Stomach (tissue), 8 donors: ENCODE measurements at regions not wholly inside any gene's neighbourhood (a gene's known extent, or its start where the extent isn't known, plus 50 kb on each side); places are given as distances from the start of the nearest gene placed in this dataset.

ENCODE experiments used
- DNase-seq, 2 donors: peaks; one replicate each; pipeline versions ENCODE4 v3.0.0 to v3.0.0-alpha.2; 2013 to 2019
- H3K27ac ChIP-seq, 5 donors: fragments of 200-600 bp in 4 of 5; sonication (generic) in 4 of 5; one replicate each; pipeline ENCODE4 v1.5.1; 2013 to 2019; ENCODE audit warnings: mild to moderate bottlenecking in 1 of 5, moderate library complexity in 1 of 5
- H3K27me3 ChIP-seq, 3 donors: fragments of 200-600 bp; sonication (generic); one replicate each; pipeline ENCODE4 v1.5.1; 2017 to 2019; ENCODE audit warnings: mixed run types in 1 of 3
- H3K36me3 ChIP-seq, 4 donors: fragments of 200-600 bp; sonication (generic); 1 replicate in 3 of 4; 2 replicates in 1 of 4; pipeline ENCODE4 v1.5.1; 2016 to 2019
- H3K4me1 ChIP-seq, 4 donors: fragments of 200-600 bp; sonication (generic); one replicate each; pipeline ENCODE4 v1.5.1; 2016 to 2019
- H3K4me3 ChIP-seq, 4 donors: fragments of 200-600 bp; sonication (generic) in 3 of 4; one replicate each; pipeline ENCODE4 v1.5.1; 2016 to 2019; ENCODE audit warnings: mild to moderate bottlenecking in 1 of 4
- H3K9me3 ChIP-seq, 4 donors: fragments of 200-600 bp; sonication (generic); one replicate each; pipeline ENCODE4 v1.5.1; 2016 to 2019
- CTCF ChIP-seq, 7 experiments: fragments of 450-650 bp in 4 of 7; fragments of 200-600 bp in 3 of 7; sonication (generic) in 3 of 7; IDR thresholded peaks; one replicate each; pipeline ENCODE4 v1.5.1; 2016 to 2019; ENCODE audit warnings: antibody characterized with exemption in 7 of 7, control low read depth in 2 of 7, mild to moderate bottlenecking in 1 of 7
- EP300 ChIP-seq: sonication (generic); formaldehyde crosslinking; IDR thresholded peaks from one replicate; pipeline ENCODE4 v1.6.1; 2017; ENCODE audit warnings: antibody characterized with exemption
- POLR2A ChIP-seq, 4 donors: fragments of 450-650 bp; IDR thresholded peaks; one replicate each; pipeline ENCODE4 v1.6.1; 2016; ENCODE audit warnings: antibody characterized with exemption in 4 of 4, control low read depth in 2 of 4, mild to moderate bottlenecking in 1 of 4, moderate library complexity in 1 of 4
- POLR2AphosphoS5 ChIP-seq, 3 donors: sonication (generic); formaldehyde crosslinking; IDR thresholded peaks; one replicate each; pipeline ENCODE4 v1.6.1; 2016; ENCODE audit warnings: antibody characterized with exemption in 3 of 3
- WGBS, 5 donors: extraction: QIAGEN DNeasy Blood & Tissue Kit in 3 of 5; methylation state at CpG; one replicate each; pipeline versions ENCODE4 v1.1.5 to v1.1.7; 2013 to 2018; 5-methylcytosine and 5-hydroxymethylcytosine counted together
- intact Hi-C: fragments of 100-400 bp; cut with DNase I; formaldehyde crosslinking; loops from one replicate; pipeline ENCODE4 v1.15.1; 2023; ENCODE audit warnings: low total_unique reads
- donor health status: healthy with polysubstance abuse.
- donor health status: Bipolar disorder and iron deficiency.
- donor health status: healthy.

- DNase-seq = no peak
- intact Hi-C loops = no loop called here
- no peaks in the 10 kb centered on the region for H3K9me3 ChIP-seq
- WGBS, 5 donors = 70 to 83% (median 80%) methylated on average over 5 of the region's 5 CpGs
- H3K27me3 ChIP-seq = no peaks in the 10 kb centered on the region
- H3K27ac ChIP-seq = no peak overlapping the region
- no peak overlapping the region for H3K4me3 ChIP-seq
- H3K4me1 ChIP-seq = no peaks in the 10 kb centered on the region
- no peaks in the 10 kb centered on the region for H3K36me3 ChIP-seq
- TF ChIP-seq POLR2AphosphoS5 (IDR thresholded peaks at IDR 0.05) = no peak
- TF ChIP-seq EP300 = no peak
- no peak for TF ChIP-seq POLR2A (IDR thresholded peaks at IDR 0.05)
- no peak for TF ChIP-seq CTCF (IDR thresholded peaks at IDR 0.05)
Observed at GRCh38 chr10:62904281-62904875, 88.2 kb upstream of the EGR2 start.

DNA sequence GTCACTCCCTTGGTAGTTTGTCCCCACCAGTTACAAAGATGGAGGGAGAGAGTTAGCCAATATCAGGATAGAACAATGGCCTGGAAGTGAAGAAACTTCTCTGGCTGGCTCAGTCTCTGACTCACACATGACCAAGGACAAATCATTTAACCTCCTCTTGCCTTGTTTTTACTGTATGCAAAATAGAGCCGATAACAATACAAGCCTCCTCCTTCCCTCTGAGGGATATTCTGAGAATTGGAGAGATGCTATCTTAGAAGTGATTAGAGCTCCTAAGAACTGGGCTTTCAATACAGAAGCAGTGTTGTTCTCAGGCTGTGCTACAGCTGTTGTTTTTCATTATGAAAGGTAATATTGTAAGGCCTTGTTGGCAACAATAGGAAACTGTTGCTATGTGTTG is 87.7 kb upstream of the EGR2 start:
- Histone ChIP-seq H3K9me3 (no peaks in the 10 kb centered on the region), H3K27me3 (no peaks in the 10 kb centered on the region), H3K4me1 (no peaks in the 10 kb centered on the region), H3K4me3 (no peak overlapping the region), H3K36me3 (no peaks in the 10 kb centered on the region), H3K27ac (no peak overlapping the region)
- no peak for DNase-seq
- 35 to 75% (median 47%) methylated on average over 1 of the region's 1 CpG for WGBS, 5 donors
- no peak for TF ChIP-seq CTCF (IDR thresholded peaks at IDR 0.05)
- no peak for TF ChIP-seq EP300
- TF ChIP-seq POLR2AphosphoS5 (IDR thresholded peaks at IDR 0.05) = no peak
- TF ChIP-seq POLR2A (IDR thresholded peaks at IDR 0.05) = no peak
- intact Hi-C loops = no loop called here

DNA sequence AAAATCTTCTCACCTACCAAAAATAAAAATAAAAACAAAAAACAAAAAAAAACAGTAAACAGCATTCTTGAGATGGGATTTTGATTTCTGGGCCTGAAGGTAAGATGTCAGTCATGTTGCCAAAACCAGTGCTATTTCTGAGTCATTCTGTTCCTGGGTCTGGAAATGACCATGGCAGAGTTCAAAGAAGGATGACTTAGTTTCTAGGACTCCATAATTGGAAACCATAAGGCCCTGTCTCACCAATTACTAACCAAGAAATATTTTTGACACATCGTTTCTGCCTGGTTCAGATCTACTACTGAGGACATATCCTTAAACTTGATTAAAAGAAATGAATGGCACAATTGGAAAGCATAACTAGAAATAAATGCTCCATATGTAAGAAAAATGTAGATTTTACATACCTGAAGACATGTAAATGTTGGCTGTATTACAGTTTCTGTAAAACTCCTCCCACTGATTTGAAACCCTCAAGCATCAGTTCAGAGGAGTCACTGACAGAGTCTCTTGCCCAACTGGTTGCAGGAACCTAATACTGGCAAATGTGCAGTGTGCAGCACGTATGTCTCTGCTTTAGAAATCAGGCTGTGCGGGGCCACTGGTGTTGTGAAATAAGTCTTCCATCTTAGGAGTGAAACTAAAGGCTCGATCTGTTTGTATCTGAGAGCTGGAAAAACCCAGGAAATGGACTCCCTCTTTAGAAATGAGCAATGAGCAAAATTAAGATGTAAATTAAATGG is 84.8 kb upstream of the EGR2 start:
- Histone ChIP-seq H3K27me3 (no peaks in the 10 kb centered on the region), H3K4me3 (no peak overlapping the region), H3K36me3 (no peaks in the 10 kb centered on the region), H3K27ac (no peak overlapping the region), H3K9me3 (no peaks in the 10 kb centered on the region), H3K4me1 (no peaks in the 10 kb centered on the region)
- WGBS, 5 donors = 78 to 93% (median 84%) methylated on average over 4 of the region's 4 CpGs
- intact Hi-C loops = no loop called here
- no peak for DNase-seq
- TF ChIP-seq POLR2AphosphoS5 (IDR thresholded peaks at IDR 0.05) (no peak), POLR2A (IDR thresholded peaks at IDR 0.05) (no peak), EP300 (no peak), CTCF (IDR thresholded peaks at IDR 0.05) (no peak)

GRCh38 chr10:62899311-62899710 is 83.1 kb upstream of the EGR2 start:
- DNase-seq = no peak
- no peaks in the 10 kb centered on the region for H3K27me3 ChIP-seq
- no peaks in the 10 kb centered on the region for H3K9me3 ChIP-seq
- intact Hi-C loops = no loop called here
- no peak overlapping the region for H3K4me3 ChIP-seq
- H3K36me3 ChIP-seq = no peaks in the 10 kb centered on the region
- H3K27ac ChIP-seq = no peak overlapping the region
- TF ChIP-seq CTCF (IDR thresholded peaks at IDR 0.05) = no peak
- no peak for TF ChIP-seq POLR2A (IDR thresholded peaks at IDR 0.05)
- TF ChIP-seq POLR2AphosphoS5 (IDR thresholded peaks at IDR 0.05) = no peak
- TF ChIP-seq EP300 = no peak
- no peaks in the 10 kb centered on the region for H3K4me1 ChIP-seq
- 63 to 80% (median 75%) methylated on average over 3 of the region's 3 CpGs for WGBS, 5 donors
